LNCaP clone FGC (cell line): ENCODE measurements at regions not wholly inside any gene's neighbourhood (a gene's known extent, or its start where the extent isn't known, plus 50 kb on each side); places are given as distances from the start of the nearest gene placed in this dataset.

Experiments used
- DNase-seq: peaks from one replicate; pipeline ENCODE4 v3.0.0-alpha.2; 2011; ENCODE audit warnings: low read depth
- H3K4me3 ChIP-seq: 2 replicates; pipeline ENCODE4 v1.5.1; 2011; ENCODE audit warnings: mild to moderate bottlenecking, low read depth, low read length, control low read depth
- TF ChIP-seq, protein P1 (sequence below): IDR thresholded peaks from 2 replicates; pipeline ENCODE4 v1.5.1; 2012; ENCODE audit warnings: mild to moderate bottlenecking; ENCODE audit not compliant: control insufficient read depth, insufficient read depth; ENCODE audit errors: extremely low read depth

DNA sequence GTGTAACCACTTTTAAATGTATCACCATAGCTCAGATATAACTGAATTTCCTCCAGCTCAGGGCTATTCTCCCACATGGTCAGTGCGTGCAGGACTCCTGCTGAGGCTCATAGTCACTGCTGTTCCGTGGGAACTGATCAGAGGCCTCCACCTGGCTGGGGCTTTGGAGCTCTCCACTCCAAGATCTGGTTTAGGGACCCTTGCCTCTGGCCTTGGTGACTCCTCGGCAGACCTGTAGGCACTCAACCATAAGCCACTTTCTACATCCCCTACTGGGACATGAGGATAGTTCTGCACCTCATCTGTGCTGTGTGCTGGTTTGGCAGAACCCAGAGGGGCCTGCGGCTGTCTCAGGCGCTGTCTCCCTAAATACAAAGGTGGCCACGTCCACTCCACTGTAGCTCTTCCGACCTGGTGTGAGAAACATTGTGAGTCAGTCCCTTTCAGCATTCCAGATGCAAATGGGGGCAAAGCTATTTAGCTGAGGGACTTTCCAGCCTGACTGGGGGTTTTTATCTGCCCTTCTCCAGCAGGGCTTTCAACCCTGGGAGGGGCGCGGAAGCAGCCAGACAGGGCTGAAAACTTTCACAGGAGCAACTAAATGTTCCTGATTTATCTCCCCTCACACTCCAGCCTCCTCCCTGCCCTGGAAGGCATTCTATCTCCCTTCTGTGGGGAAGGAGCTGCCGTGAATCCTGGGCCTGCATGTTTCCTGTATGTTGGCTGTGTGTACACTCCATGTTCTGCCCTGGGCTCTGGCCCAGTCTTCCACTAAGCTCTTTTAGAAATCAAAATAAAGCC is 218.3 kb upstream of the DAAM1 start:
- no peak for DNase-seq
- H3K4me3 ChIP-seq: no peak overlapping the region
- TF ChIP-seq, protein P1, sequence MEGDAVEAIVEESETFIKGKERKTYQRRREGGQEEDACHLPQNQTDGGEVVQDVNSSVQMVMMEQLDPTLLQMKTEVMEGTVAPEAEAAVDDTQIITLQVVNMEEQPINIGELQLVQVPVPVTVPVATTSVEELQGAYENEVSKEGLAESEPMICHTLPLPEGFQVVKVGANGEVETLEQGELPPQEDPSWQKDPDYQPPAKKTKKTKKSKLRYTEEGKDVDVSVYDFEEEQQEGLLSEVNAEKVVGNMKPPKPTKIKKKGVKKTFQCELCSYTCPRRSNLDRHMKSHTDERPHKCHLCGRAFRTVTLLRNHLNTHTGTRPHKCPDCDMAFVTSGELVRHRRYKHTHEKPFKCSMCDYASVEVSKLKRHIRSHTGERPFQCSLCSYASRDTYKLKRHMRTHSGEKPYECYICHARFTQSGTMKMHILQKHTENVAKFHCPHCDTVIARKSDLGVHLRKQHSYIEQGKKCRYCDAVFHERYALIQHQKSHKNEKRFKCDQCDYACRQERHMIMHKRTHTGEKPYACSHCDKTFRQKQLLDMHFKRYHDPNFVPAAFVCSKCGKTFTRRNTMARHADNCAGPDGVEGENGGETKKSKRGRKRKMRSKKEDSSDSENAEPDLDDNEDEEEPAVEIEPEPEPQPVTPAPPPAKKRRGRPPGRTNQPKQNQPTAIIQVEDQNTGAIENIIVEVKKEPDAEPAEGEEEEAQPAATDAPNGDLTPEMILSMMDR: no peak

DNA sequence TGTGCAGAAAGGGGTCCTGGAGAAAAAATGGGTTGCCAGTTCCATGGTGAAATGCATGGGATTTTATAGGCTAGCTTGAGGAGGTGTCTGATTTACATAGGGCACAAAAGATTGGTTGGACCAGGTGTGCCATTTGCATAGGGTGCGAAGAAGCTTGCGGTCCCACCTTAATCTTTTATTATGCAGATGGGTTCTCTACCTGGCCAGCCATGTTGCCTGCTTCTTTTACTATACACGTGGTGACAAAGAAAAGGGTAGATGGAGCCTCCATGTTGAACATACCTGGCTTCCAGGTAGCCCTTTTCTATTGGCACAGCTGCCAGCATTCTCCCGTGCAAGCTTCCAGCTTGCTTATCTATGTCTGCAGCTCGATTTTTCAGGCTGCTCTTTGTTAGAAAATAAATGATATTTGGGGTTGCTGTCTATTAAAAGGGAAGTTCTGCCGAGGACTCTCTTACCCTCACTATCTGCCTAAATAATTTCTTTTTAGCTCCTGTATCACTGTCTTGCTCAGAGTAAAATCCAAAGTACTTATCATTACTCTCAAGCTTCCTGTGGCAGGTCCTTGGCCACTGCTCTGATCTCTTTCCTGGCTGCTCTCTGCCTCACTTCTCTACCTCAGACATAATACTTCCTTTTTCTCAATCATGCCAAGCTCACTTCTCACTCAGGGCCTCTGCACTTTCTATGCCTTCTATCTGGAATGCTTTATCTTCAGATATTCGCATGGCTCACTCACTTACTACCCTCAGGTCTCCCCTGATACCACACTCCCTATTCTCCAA is 216.0 kb upstream of the DAAM1 start:
- TF ChIP-seq, protein P1: no peak
- H3K4me3 ChIP-seq: no peak overlapping the region
- DNase-seq: no peak

DNA sequence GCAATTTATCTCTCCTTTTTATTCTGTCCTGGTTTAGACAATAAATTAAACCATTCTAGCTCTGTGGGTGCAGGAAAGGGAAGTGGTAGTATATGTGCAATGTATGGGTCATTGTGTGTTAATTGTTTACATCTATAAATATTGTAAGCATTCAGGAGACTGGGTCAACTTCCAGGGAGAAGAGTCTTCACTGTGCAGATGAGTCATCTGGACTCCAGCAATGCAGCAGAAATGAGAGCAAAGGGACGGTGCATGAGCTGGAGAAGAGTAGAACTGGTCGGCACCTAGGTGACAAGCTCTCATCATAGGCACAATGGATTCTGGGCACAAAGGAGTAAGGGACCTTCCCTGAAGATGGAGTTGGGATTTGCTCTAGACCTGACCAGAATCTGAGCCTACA is 211.1 kb upstream of the DAAM1 start:
- DNase-seq: no peak
- TF ChIP-seq, protein P1: no peak
- H3K4me3 ChIP-seq: no peak overlapping the region

DNA sequence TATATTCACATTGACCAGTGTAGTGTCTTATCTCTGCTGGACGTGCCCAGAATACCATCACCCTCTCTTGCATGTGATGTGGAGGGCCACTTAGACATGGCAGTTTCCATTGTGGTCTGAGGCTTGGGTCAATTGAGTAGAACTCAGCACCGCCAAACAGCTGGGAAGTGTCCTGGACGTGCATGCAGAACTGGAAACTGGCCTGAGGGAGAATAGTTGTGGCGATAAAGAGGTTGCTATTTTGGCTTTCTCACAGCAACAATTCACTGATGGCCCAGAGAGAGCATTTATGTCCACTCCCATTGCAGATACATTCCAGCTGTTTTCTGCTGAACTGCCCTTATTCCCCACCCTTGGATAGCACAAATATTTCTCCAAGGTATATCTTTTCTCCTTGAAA is 210.1 kb upstream of the DAAM1 start:
- DNase-seq: no peak
- no peak overlapping the region for H3K4me3 ChIP-seq
- TF ChIP-seq, protein P1: no peak

DNA sequence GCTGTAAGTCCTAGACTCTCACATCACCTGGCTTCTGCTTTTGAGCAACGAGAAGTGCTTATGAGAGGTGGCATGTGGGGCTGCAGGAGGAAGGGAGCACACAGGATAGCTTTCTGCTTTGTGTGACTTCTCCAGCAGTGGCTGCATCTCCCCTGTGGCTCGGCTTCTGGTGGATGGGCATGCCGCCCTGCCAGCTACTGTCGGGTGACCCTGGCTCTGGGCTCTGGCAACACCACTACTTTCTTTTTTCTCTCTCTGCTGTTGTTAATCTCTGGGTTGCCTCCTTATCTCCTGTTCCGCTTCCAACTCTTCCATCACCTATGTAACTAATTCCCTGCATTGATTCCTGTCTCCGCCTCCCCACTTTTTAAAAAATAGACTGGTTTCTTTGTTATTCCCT is 209.1 kb upstream of the DAAM1 start:
- no peak overlapping the region for H3K4me3 ChIP-seq
- no peak for DNase-seq
- TF ChIP-seq, protein P1: no peak

DNA sequence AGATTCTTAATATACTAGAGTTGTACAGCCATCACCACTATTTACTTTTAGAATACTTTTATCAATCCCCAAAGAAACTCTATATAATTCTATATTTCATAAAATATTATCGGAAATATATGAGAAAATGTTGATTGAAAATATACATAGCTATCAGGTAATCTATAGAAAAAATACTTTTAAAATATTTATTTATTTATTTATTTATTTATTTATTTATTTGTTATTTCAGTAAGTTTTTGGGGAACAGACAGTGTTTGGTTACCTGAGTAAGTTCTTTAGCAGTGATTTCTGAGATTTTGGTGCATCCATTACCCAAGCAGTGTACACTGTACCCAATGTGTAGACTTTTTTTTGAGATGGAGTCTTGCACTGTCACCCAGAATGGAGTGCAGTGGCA is 206.6 kb upstream of the DAAM1 start:
- TF ChIP-seq, protein P1: no peak
- no peak overlapping the region for H3K4me3 ChIP-seq
- no peak for DNase-seq
